Spleen (tissue), 11 donors: ENCODE measurements at regions not wholly inside any gene's neighbourhood (a gene's known extent, or its start where the extent isn't known, plus 50 kb on each side); places are given as distances from the start of the nearest gene placed in this dataset.

Experiments
- DNase-seq: peaks from one replicate; pipeline ENCODE4 v3.0.0-alpha.2; 2020
- H3K27ac ChIP-seq, 8 donors: fragments of 200-600 bp; sonication (generic) in 7 of 8; 1 replicate in 4 of 8; 2 replicates in 4 of 8; pipeline versions ENCODE4 v1.5.0 to v1.8.0; 2016 to 2021; ENCODE audit warnings: inconsistent platforms in 4 of 8, mild to moderate bottlenecking in 4 of 8, moderate library complexity in 1 of 8
- H3K27me3 ChIP-seq, 7 donors: fragments of 200-600 bp; sonication (generic) in 6 of 7; replicated peaks in 1 of 7; 1 replicate in 4 of 7; 2 replicates in 3 of 7; pipeline versions ENCODE4 v1.5.0 to v1.8.0; 2016 to 2021; ENCODE audit warnings: inconsistent platforms in 3 of 7, mild to moderate bottlenecking in 1 of 7
- H3K36me3 ChIP-seq, 6 donors: fragments of 200-600 bp; sonication (generic) in 5 of 6; 1 replicate in 4 of 6; 2 replicates in 2 of 6; pipeline versions ENCODE4 v1.5.0 to v1.8.0; 2016 to 2021; ENCODE audit warnings: inconsistent platforms in 2 of 6
- H3K4me1 ChIP-seq, 6 donors: fragments of 200-600 bp; sonication (generic) in 5 of 6; 1 replicate in 3 of 6; 2 replicates in 3 of 6; pipeline versions ENCODE4 v1.5.0 to v1.8.0; 2016 to 2021; ENCODE audit warnings: inconsistent platforms in 3 of 6
- H3K4me3 ChIP-seq, 8 donors: fragments of 200-600 bp; sonication (generic) in 7 of 8; 1 replicate in 4 of 8; 2 replicates in 4 of 8; pipeline versions ENCODE4 v1.5.0 to v1.8.0; 2016 to 2021; ENCODE audit warnings: inconsistent platforms in 4 of 8, mild to moderate bottlenecking in 4 of 8, moderate library complexity in 2 of 8
- H3K9me3 ChIP-seq, 8 donors: fragments of 200-600 bp; sonication (generic) in 7 of 8; 1 replicate in 4 of 8; 2 replicates in 4 of 8; pipeline versions ENCODE4 v1.5.0 to v1.8.0; 2016 to 2021; ENCODE audit warnings: inconsistent platforms in 4 of 8
- POLR2A ChIP-seq, 3 donors: fragments of 450-650 bp; IDR thresholded peaks; one replicate each; pipeline ENCODE4 v1.5.1; 2017; ENCODE audit warnings: antibody characterized with exemption in 3 of 3, mild to moderate bottlenecking in 1 of 3
- POLR2AphosphoS5 ChIP-seq, 3 donors: sonication (generic); formaldehyde crosslinking; IDR thresholded peaks; one replicate each; pipeline ENCODE4 v1.5.1; 2017; ENCODE audit warnings: antibody characterized with exemption in 3 of 3
- WGBS, 5 donors: extraction: QIAGEN DNeasy Blood & Tissue Kit in 3 of 5; methylation state at CpG; one replicate each; pipeline versions ENCODE4 v1.1.5 to v1.1.7; 2013 to 2018; 5-methylcytosine and 5-hydroxymethylcytosine counted together
- intact Hi-C: fragments of 100-400 bp; cut with DNase I; formaldehyde crosslinking; loops from one replicate; pipeline ENCODE4 v1.15.0; 2023; ENCODE audit warnings: low total_unique reads
- TF ChIP-seq, protein P1 (sequence below), 11 experiments: fragments of 200-600 bp in 7 of 11; fragments of 450-650 bp in 4 of 11; sonication (generic) in 4 of 11; IDR thresholded peaks in 8 of 11; conservative IDR thresholded peaks in 3 of 11; 1 replicate in 7 of 11; 2 replicates in 4 of 11; pipeline versions ENCODE4 v1.4.0 to v1.8.0; 2016 to 2021; ENCODE audit warnings: antibody characterized with exemption in 11 of 11, inconsistent platforms in 4 of 11, mild to moderate bottlenecking in 1 of 11
- donor health status: healthy with polysubstance abuse.
- donor health status: DM: no; HTN: no; CAD: no; lungs with moderate emphysema.
- donor health status: DM: no; HTN: no; CAD: no.
- donor health status: Bipolar disorder and iron deficiency.
- donor health status: healthy.
- donor health status: DM: no; HTN: no; CAD: no.
- donor health status: DM: yes; HTN: yes; CAD: no.

DNA sequence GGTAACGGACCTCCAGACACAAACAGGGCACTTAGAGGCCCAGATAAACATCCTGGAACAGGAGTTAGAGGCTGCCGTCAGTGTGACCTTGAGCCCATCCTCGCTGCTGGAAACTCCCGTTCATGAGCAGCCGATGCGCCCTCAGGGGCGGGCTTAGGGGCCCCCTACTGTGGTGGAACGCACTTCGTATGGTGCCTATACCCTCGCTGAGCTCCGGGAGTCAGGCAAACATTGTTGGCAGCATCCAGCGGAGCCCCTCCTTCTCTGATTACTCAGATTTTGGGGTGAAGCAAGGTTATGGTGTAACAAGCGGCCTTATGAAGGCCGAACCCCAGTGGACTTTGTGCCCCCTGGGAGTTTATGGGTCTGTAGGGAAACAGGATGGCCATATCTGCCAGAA is 205.3 kb upstream of the SYT4 start:
- no peaks in the 10 kb centered on the region for H3K27me3 ChIP-seq
- H3K4me3 ChIP-seq: no peak overlapping the region
- H3K4me1 ChIP-seq: no peaks in the 10 kb centered on the region
- H3K36me3 ChIP-seq: no peaks in the 10 kb centered on the region
- 75 to 85% (median 80%) methylated on average over 14 of the region's 14 CpGs for WGBS, 5 donors
- intact Hi-C loops: no loop called here
- TF ChIP-seq POLR2A (IDR thresholded peaks at IDR 0.05) (no peak), POLR2AphosphoS5 (IDR thresholded peaks at IDR 0.05) (no peak)
- TF ChIP-seq, protein P1, sequence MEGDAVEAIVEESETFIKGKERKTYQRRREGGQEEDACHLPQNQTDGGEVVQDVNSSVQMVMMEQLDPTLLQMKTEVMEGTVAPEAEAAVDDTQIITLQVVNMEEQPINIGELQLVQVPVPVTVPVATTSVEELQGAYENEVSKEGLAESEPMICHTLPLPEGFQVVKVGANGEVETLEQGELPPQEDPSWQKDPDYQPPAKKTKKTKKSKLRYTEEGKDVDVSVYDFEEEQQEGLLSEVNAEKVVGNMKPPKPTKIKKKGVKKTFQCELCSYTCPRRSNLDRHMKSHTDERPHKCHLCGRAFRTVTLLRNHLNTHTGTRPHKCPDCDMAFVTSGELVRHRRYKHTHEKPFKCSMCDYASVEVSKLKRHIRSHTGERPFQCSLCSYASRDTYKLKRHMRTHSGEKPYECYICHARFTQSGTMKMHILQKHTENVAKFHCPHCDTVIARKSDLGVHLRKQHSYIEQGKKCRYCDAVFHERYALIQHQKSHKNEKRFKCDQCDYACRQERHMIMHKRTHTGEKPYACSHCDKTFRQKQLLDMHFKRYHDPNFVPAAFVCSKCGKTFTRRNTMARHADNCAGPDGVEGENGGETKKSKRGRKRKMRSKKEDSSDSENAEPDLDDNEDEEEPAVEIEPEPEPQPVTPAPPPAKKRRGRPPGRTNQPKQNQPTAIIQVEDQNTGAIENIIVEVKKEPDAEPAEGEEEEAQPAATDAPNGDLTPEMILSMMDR (IDR thresholded peaks at IDR 0.05 in 8 of 11, conservative IDR thresholded peaks at IDR 0.05 in 3 of 11): no peak
- peak; percentile 58 for DNase-seq
- H3K27ac ChIP-seq: no peak overlapping the region
- H3K9me3 ChIP-seq: peaks cover 0 to 28% (median 15%) of the 10 kb centered on the region in 8 donors

DNA sequence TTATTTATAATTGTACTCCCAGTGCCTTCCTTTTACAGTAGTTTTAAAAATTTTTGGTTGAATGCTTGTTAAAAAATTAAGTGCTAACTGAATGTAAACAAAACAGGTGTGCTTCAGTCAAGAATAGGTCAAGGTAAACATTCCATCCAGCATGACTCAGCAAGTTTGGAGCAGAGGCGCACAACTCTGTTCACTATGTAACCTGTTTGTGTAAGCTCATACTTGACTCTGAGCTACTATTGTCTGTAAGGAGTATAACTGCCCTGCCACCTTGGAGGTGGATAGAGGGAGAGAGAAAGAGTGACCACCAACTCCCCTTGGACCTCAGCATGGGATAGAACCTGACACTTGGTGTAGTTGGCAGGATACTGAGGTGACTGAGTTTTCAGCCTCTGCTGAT is 207.4 kb upstream of the SYT4 start:
- H3K9me3 ChIP-seq: peaks cover 0 to 35% (median 15%) of the 10 kb centered on the region in 8 donors
- DNase-seq: no peak
- no peak overlapping the region for H3K27ac ChIP-seq
- intact Hi-C loops: no loop called here
- 90 to 100% (median 97%) methylated on average over 1 of the region's 1 CpG for WGBS, 5 donors
- no peaks in the 10 kb centered on the region for H3K36me3 ChIP-seq
- H3K4me1 ChIP-seq: no peaks in the 10 kb centered on the region
- H3K27me3 ChIP-seq: no peaks in the 10 kb centered on the region
- TF ChIP-seq POLR2AphosphoS5 (IDR thresholded peaks at IDR 0.05): no peak
- no peak for TF ChIP-seq POLR2A (IDR thresholded peaks at IDR 0.05)
- no peak overlapping the region for H3K4me3 ChIP-seq

DNA sequence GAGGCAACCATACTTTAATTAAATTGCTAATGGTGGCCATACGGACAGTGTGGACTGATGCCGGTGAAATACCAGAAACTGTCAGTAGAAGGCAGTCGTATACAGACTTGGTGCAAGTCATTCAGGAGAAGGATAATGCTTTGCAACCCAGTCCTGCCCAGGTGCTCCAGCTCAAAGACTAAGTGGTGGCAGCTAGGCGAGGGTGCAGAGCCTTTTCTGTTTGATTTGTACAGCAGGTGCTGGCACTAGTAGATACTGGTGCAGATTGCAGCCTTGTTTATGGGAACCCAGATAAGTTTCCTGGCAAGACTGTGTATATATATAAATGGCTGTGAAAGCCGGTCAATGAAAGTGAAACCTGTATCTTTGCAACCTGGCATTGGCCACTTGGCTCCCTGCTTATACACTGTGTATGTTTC is 208.3 kb upstream of the SYT4 start:
- H3K4me3 ChIP-seq: no peak overlapping the region
- H3K27ac ChIP-seq: no peak overlapping the region
- DNase-seq: no peak
- 87 to 92% (median 89%) methylated on average over 5 of the region's 5 CpGs for WGBS, 5 donors
- H3K4me1 ChIP-seq: no peaks in the 10 kb centered on the region
- TF ChIP-seq POLR2A (IDR thresholded peaks at IDR 0.05) (no peak), POLR2AphosphoS5 (IDR thresholded peaks at IDR 0.05) (no peak)
- TF ChIP-seq, protein P1 (IDR thresholded peaks at IDR 0.05 in 8 of 11, conservative IDR thresholded peaks at IDR 0.05 in 3 of 11): no peak
- intact Hi-C loops: no loop called here
- peaks cover 0 to 35% (median 15%) of the 10 kb centered on the region in 8 donors for H3K9me3 ChIP-seq
- H3K27me3 ChIP-seq: no peaks in the 10 kb centered on the region
- no peaks in the 10 kb centered on the region for H3K36me3 ChIP-seq

DNA sequence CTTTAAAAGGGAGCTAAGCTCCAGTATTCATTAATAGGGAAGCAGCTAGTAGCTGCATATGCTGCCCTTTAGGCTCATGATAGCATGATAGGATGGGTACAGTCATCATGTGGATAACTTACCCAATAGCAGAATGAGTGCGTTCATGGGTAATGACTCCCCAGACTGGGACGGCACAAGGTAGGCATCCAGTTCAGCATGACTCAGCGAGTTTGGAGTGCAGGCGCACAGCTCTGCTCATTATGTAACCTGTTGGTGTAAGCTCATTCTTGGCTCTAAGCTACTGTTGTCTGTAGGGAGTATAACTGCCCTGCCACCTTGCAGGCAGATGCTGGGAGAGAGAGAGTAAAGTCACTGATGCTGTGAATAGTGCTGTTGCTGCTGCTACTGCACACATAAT is 209.2 kb upstream of the SYT4 start:
- Histone ChIP-seq H3K9me3 (peaks cover 0 to 35% (median 15%) of the 10 kb centered on the region in 8 donors), H3K4me3 (no peak overlapping the region), H3K27me3 (no peaks in the 10 kb centered on the region), H3K27ac (no peak overlapping the region), H3K4me1 (no peaks in the 10 kb centered on the region), H3K36me3 (no peaks in the 10 kb centered on the region)
- intact Hi-C loops: no loop called here
- TF ChIP-seq POLR2A (IDR thresholded peaks at IDR 0.05) (no peak), POLR2AphosphoS5 (IDR thresholded peaks at IDR 0.05) (no peak)
- TF ChIP-seq, protein P1 (IDR thresholded peaks at IDR 0.05 in 8 of 11, conservative IDR thresholded peaks at IDR 0.05 in 3 of 11): no peak
- WGBS, 5 donors: 84 to 98% (median 91%) methylated on average over 4 of the region's 4 CpGs
- no peak for DNase-seq

DNA sequence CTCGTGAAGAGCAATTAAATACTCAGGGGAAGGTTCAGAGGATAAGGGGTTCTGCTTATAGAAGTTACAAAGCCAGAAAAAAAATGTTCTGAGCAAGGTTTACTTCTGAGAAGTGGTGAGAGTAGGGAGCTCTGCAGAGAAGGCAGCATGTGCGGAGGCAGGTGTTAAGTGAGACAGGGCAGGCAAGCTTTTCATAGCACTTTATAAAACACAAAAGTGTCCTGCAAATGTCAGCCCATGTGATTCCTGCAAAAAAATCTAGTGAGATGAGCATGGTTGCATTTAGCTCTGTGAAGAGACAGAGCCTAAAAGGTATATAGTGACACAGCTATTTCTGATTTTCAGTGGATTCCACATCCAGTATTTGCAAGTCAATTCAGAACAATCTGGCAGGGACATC is 223.8 kb upstream of the SYT4 start:
- no peaks in the 10 kb centered on the region for H3K4me1 ChIP-seq
- 71 to 84% (median 79%) methylated on average over 2 of the region's 2 CpGs for WGBS, 5 donors

More for the DNA sequence above, 223.8 kb upstream of the SYT4 start:
- intact Hi-C loops: no loop called here
- Histone ChIP-seq H3K36me3 (no peaks in the 10 kb centered on the region), H3K27ac (no peak overlapping the region), H3K27me3 (no peaks in the 10 kb centered on the region), H3K4me3 (no peak overlapping the region), H3K9me3 (peaks cover 0 to 17% (median 0%) of the 10 kb centered on the region in 8 donors)
- no peak for TF ChIP-seq POLR2A (IDR thresholded peaks at IDR 0.05)
- TF ChIP-seq, protein P1 (IDR thresholded peaks at IDR 0.05 in 8 of 11, conservative IDR thresholded peaks at IDR 0.05 in 3 of 11): no peak
- TF ChIP-seq POLR2AphosphoS5 (IDR thresholded peaks at IDR 0.05): no peak
- DNase-seq: no peak
